CD14-positive monocyte (primary cell): ENCODE measurements at regions not wholly inside any gene's neighbourhood (a gene's known extent, or its start where the extent isn't known, plus 50 kb on each side); places are given as distances from the start of the nearest gene placed in this dataset.

Experiments used
- DNase-seq, 3 donors: peaks; one replicate each; pipeline ENCODE4 v3.0.0-alpha.2; 2011 to 2022
- H2AFZ ChIP-seq: 2 replicates; pipeline ENCODE4 v1.6.0; 2012; ENCODE audit warnings: mild to moderate bottlenecking, low read depth, low read length, inconsistent platforms; ENCODE audit not compliant: insufficient read depth, poor library complexity, severe bottlenecking
- H3K27ac ChIP-seq, 2 donors: 1 replicate in 1 of 2; 2 replicates in 1 of 2; pipeline ENCODE4 v1.5.1; 2012 to 2013; ENCODE audit warnings: low read length in 2 of 2, control low read depth in 1 of 2, inconsistent platforms in 1 of 2, low read depth in 1 of 2, mild to moderate bottlenecking in 1 of 2
- H3K27me3 ChIP-seq, 2 donors: one replicate each; pipeline versions ENCODE4 v1.6.0 to v1.6.1; 2011 to 2013; ENCODE audit warnings: low read length in 2 of 2; ENCODE audit not compliant: control insufficient read depth in 2 of 2, insufficient read depth in 2 of 2
- H3K36me3 ChIP-seq, 2 donors: replicated peaks in 1 of 2; 1 replicate in 1 of 2; 2 replicates in 1 of 2; pipeline versions ENCODE4 v1.5.1 to v1.6.1; 2012 to 2013; ENCODE audit warnings: low read length in 2 of 2, control low read depth in 1 of 2, inconsistent platforms in 1 of 2, mild to moderate bottlenecking in 1 of 2; ENCODE audit not compliant: insufficient read depth in 2 of 2, control insufficient read depth in 1 of 2
- H3K4me1 ChIP-seq, 2 donors: 1 replicate in 1 of 2; 2 replicates in 1 of 2; pipeline versions ENCODE4 v1.5.1 to v1.6.1; 2012 to 2013; ENCODE audit warnings: low read length in 2 of 2, control low read depth in 1 of 2, inconsistent platforms in 1 of 2, mild to moderate bottlenecking in 1 of 2, moderate library complexity in 1 of 2; ENCODE audit not compliant: insufficient read depth in 2 of 2, control insufficient read depth in 1 of 2
- H3K4me2 ChIP-seq: replicated peaks from 2 replicates; pipeline ENCODE3; 2012; ENCODE audit warnings: low read length, moderate library complexity, mild to moderate bottlenecking; ENCODE audit not compliant: poor library complexity, severe bottlenecking; ENCODE audit errors: extremely low read depth
- H3K4me3 ChIP-seq, 3 experiments: fragments of 200-600 bp in 1 of 3; sonication (generic) in 1 of 3; replicated peaks in 1 of 3; 1 replicate in 2 of 3; 2 replicates in 1 of 3; pipeline ENCODE4 v1.5.1; 2011 to 2013; ENCODE audit warnings: low read length in 3 of 3, mild to moderate bottlenecking in 3 of 3, control low read depth in 2 of 3, low read depth in 2 of 3, inconsistent platforms in 1 of 3, moderate library complexity in 1 of 3
- H3K79me2 ChIP-seq: 2 replicates; pipeline ENCODE4 v1.6.0; 2012; ENCODE audit warnings: mild to moderate bottlenecking, control low read depth, inconsistent platforms, low read length, moderate library complexity; ENCODE audit not compliant: insufficient read depth
- H3K9ac ChIP-seq: 2 replicates; pipeline ENCODE4 v1.6.0; 2017; ENCODE audit warnings: low read length, mild to moderate bottlenecking; ENCODE audit not compliant: insufficient read depth, poor library complexity, severe bottlenecking
- H3K9me3 ChIP-seq, 2 donors: replicated peaks in 1 of 2; 1 replicate in 1 of 2; 2 replicates in 1 of 2; pipeline versions ENCODE4 v1.5.1 to v1.6.1; 2012 to 2013; ENCODE audit warnings: low read length in 2 of 2, control low read depth in 1 of 2; ENCODE audit not compliant: control insufficient read depth in 1 of 2, insufficient read depth in 1 of 2
- H4K20me1 ChIP-seq: 2 replicates; pipeline ENCODE4 v1.6.0; 2012; ENCODE audit warnings: mild to moderate bottlenecking, low read length, control low read depth, moderate library complexity; ENCODE audit not compliant: insufficient read depth
- H3K27ac Mint-ChIP-seq, 7 donors: one replicate each; pipeline ENCODE4 v1.8.0; 2020; ENCODE audit warnings: mild to moderate bottlenecking in 7 of 7, mixed read lengths in 7 of 7, moderate library complexity in 6 of 7, inconsistent platforms in 2 of 7
- H3K27me3 Mint-ChIP-seq, 3 donors: one replicate each; pipeline ENCODE4 v1.8.0; 2021 to 2022; ENCODE audit warnings: low read depth in 3 of 3, mild to moderate bottlenecking in 3 of 3, mixed read lengths in 3 of 3, moderate library complexity in 3 of 3, inconsistent platforms in 1 of 3
- H3K36me3 Mint-ChIP-seq, 2 donors: one replicate each; pipeline ENCODE4 v1.8.0; 2020; ENCODE audit warnings: mixed read lengths in 2 of 2, inconsistent platforms in 1 of 2, mild to moderate bottlenecking in 1 of 2
- H3K4me1 Mint-ChIP-seq: one replicate; pipeline ENCODE4 v1.8.0; 2020; ENCODE audit warnings: mild to moderate bottlenecking, mixed read lengths
- H3K4me3 Mint-ChIP-seq, 2 donors: one replicate each; pipeline ENCODE4 v1.8.0; 2020; ENCODE audit warnings: mild to moderate bottlenecking in 2 of 2, mixed read lengths in 2 of 2, moderate library complexity in 1 of 2
- H3K9me3 Mint-ChIP-seq, 7 donors: one replicate each; pipeline ENCODE4 v1.8.0; 2020 to 2022; ENCODE audit warnings: mixed read lengths in 7 of 7, mild to moderate bottlenecking in 6 of 7, moderate library complexity in 6 of 7, inconsistent platforms in 2 of 7
- CTCF ChIP-seq: fragments of 200-600 bp; IDR thresholded peaks from one replicate; pipeline ENCODE4 v1.8.0; 2022; ENCODE audit warnings: antibody characterized with exemption, mild to moderate bottlenecking
- WGBS: methylation state at CpG from one replicate; pipeline ENCODE4 v1.1.5; 2013; ENCODE audit warnings: missing lambda C conversion rate; ENCODE audit not compliant: insufficient coverage; 5-methylcytosine and 5-hydroxymethylcytosine counted together
- intact Hi-C, 2 donors: fragments of 100-400 bp; cut with micrococcal nuclease; formaldehyde crosslinking; loops; one replicate each; pipeline versions ENCODE4 v1.15.0 to v1.15.1; 2023

- no peak for TF ChIP-seq CTCF
- Mint-ChIP-seq H3K27me3 (peaks cover 0 to 2% (median 0%) of the 10 kb centered on the region in 3 donors), H3K9me3 (peaks cover 0 to 4% (median 3%) of the 10 kb centered on the region in 7 donors), H3K27ac (no peak overlapping the region), H3K36me3 (no peaks in the 10 kb centered on the region), H3K4me1 (no peaks in the 10 kb centered on the region), H3K4me3 (no peak overlapping the region)
- Histone ChIP-seq H3K9me3 (no peaks in the 10 kb centered on the region), H3K27ac (no peak overlapping the region), H3K36me3 (no peaks in the 10 kb centered on the region), H4K20me1 (no peaks in the 10 kb centered on the region), H2AFZ (no peak overlapping the region), H3K4me1 (no peaks in the 10 kb centered on the region), H3K79me2 (no peaks in the 10 kb centered on the region), H3K4me3 (no peak overlapping the region), H3K27me3 (no peaks in the 10 kb centered on the region), H3K9ac (no peak overlapping the region), H3K4me2 (no peak overlapping the region)
- DNase-seq: no peak
- intact Hi-C loops: no loop called here
Measured at GRCh38 chr3:54046641-54047214, 75.6 kb upstream of the CACNA2D3 start.

- Mint-ChIP-seq H3K4me1 (no peaks in the 10 kb centered on the region), H3K9me3 (peaks cover 0 to 3% (median 3%) of the 10 kb centered on the region in 7 donors), H3K27me3 (peaks cover 0 to 2% (median 0%) of the 10 kb centered on the region in 3 donors), H3K27ac (no peak overlapping the region), H3K4me3 (no peak overlapping the region), H3K36me3 (no peaks in the 10 kb centered on the region)
- Histone ChIP-seq H2AFZ (no peak overlapping the region), H4K20me1 (no peaks in the 10 kb centered on the region), H3K4me1 (no peaks in the 10 kb centered on the region), H3K4me3 (no peak overlapping the region), H3K9ac (no peak overlapping the region), H3K27me3 (no peaks in the 10 kb centered on the region), H3K9me3 (no peaks in the 10 kb centered on the region), H3K36me3 (no peaks in the 10 kb centered on the region), H3K4me2 (no peak overlapping the region), H3K27ac (no peak overlapping the region), H3K79me2 (no peaks in the 10 kb centered on the region)
- WGBS: 100% methylated on average over 1 of the region's 3 CpGs
- no peak for DNase-seq
- no peak for TF ChIP-seq CTCF
- intact Hi-C loops: no loop called here
Measured at GRCh38 chr3:54045061-54045815, 77.1 kb upstream of the CACNA2D3 start.
